Colonic mucosa (tissue), 4 donors: ENCODE measurements at regions not wholly inside any gene's neighbourhood (a gene's known extent, or its start where the extent isn't known, plus 50 kb on each side); places are given as distances from the start of the nearest gene placed in this dataset.

Experiments used
- DNase-seq: peaks from one replicate; pipeline ENCODE4 v3.0.0-alpha.2; 2020
- H3K27ac ChIP-seq: fragments of 200-600 bp; one replicate; pipeline ENCODE4 v1.8.0; 2021
- H3K27me3 ChIP-seq: fragments of 200-600 bp; one replicate; pipeline ENCODE4 v1.8.0; 2021
- H3K36me3 ChIP-seq: fragments of 200-600 bp; one replicate; pipeline ENCODE4 v1.8.0; 2021
- H3K4me1 ChIP-seq: fragments of 200-600 bp; one replicate; pipeline ENCODE4 v1.8.0; 2021; ENCODE audit warnings: mild to moderate bottlenecking
- H3K4me3 ChIP-seq: fragments of 200-600 bp; one replicate; pipeline ENCODE4 v1.8.0; 2021
- H3K9ac ChIP-seq, 2 donors: one replicate each; pipeline ENCODE4 v1.7.0; 2013; ENCODE audit warnings: control low read depth in 2 of 2, low read depth in 2 of 2, low read length in 2 of 2
- H3K9me3 ChIP-seq: fragments of 200-600 bp; one replicate; pipeline ENCODE4 v1.8.0; 2021
- intact Hi-C: fragments of 100-400 bp; cut with DNase I; formaldehyde crosslinking; loops from one replicate; pipeline ENCODE4 v1.14.1; 2022
- TF ChIP-seq, protein P1 (sequence below): fragments of 200-600 bp; IDR thresholded peaks from one replicate; pipeline ENCODE4 v1.8.0; 2022; ENCODE audit warnings: antibody characterized with exemption, mild to moderate bottlenecking
- donor health status: healthy.
- donor health status: DM: no; HTN: no; CAD: no.
- donor health status: DM: no; HTN: no; CAD: no.

DNA sequence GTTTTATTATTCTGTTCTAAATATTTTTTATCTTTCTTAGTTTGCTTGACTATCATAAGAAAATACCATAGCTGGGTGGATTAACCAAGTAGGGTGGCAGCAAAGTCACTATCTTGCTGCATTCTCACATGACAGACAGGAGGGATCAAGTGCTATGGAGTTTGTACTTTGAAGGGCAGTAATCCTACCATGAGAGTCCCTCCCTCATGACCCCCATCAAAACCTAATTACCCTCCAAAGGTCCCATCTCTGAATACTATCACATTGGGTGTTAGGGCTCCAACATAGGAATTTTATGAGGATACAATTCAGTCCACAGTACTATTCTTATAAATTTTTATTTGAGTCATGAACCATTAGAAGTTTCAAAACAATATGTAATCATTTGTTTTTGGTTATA is 388.5 kb upstream of the B3GALT2 start:
- TF ChIP-seq, protein P1, sequence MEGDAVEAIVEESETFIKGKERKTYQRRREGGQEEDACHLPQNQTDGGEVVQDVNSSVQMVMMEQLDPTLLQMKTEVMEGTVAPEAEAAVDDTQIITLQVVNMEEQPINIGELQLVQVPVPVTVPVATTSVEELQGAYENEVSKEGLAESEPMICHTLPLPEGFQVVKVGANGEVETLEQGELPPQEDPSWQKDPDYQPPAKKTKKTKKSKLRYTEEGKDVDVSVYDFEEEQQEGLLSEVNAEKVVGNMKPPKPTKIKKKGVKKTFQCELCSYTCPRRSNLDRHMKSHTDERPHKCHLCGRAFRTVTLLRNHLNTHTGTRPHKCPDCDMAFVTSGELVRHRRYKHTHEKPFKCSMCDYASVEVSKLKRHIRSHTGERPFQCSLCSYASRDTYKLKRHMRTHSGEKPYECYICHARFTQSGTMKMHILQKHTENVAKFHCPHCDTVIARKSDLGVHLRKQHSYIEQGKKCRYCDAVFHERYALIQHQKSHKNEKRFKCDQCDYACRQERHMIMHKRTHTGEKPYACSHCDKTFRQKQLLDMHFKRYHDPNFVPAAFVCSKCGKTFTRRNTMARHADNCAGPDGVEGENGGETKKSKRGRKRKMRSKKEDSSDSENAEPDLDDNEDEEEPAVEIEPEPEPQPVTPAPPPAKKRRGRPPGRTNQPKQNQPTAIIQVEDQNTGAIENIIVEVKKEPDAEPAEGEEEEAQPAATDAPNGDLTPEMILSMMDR = no peak
- no peak overlapping the region for H3K27ac ChIP-seq
- no peak overlapping the region for H3K4me3 ChIP-seq
- no peak for DNase-seq
- H3K27me3 ChIP-seq = no peaks in the 10 kb centered on the region
- H3K9me3 ChIP-seq = no peaks in the 10 kb centered on the region
- no peaks in the 10 kb centered on the region for H3K4me1 ChIP-seq
- no peak overlapping the region for H3K9ac ChIP-seq
- intact Hi-C loops = no loop called here
- no peaks in the 10 kb centered on the region for H3K36me3 ChIP-seq

- H3K27ac ChIP-seq = no peak overlapping the region
- no peak overlapping the region for H3K4me3 ChIP-seq
- H3K9me3 ChIP-seq = no peaks in the 10 kb centered on the region
- TF ChIP-seq, protein P1 = no peak
- no peaks in the 10 kb centered on the region for H3K4me1 ChIP-seq
- no peak for DNase-seq
- intact Hi-C loops = no loop called here
- H3K9ac ChIP-seq = no peak overlapping the region
- no peaks in the 10 kb centered on the region for H3K36me3 ChIP-seq
- H3K27me3 ChIP-seq = no peaks in the 10 kb centered on the region
Measured at GRCh38 chr1:193569983-193570269, 383.5 kb upstream of the B3GALT2 start.

DNA sequence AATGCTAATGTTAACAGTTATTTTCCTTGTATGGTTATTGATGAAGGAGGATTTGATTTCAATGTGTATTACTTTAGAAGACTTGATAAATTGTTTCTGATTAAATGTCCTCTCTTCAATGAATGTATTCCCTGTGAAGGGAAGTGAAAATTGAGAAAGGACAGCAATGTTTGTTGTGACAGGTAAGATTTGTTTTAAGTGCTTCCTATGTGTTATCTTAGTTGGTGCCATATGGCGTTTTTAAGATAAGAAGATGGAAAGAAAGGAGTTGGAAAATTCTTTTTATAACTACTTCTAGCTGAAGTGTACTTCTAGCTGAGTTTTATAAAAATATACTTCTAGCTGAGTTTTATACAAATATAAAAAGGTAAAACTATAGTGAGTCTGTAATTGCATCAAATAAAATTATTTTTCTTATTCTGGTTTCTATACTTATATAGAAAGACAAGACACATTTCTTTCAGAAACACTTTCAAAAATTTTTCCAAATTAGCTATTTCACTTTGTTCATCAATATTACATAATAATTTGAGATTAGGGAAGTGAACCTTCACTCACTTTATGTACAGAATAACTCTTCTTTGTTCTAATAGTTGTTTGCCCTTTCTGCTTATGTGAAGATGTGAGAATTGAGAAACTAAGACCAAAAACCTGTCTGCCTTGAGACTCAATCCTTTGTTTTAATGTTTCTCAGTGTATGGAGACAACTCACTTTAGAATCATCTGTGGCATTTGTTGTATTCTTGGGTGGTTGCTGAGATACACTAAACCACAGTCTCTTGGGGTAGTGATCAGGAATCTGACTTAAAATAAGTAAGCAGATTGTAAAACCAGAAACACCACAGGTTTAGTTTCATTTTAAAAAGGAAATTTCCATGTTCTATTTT is 382.9 kb upstream of the B3GALT2 start:
- Histone ChIP-seq H3K4me1 (no peaks in the 10 kb centered on the region), H3K36me3 (no peaks in the 10 kb centered on the region), H3K9ac (no peak overlapping the region), H3K27ac (no peak overlapping the region), H3K4me3 (no peak overlapping the region), H3K9me3 (no peaks in the 10 kb centered on the region), H3K27me3 (no peaks in the 10 kb centered on the region)
- no peak for DNase-seq
- intact Hi-C loops = no loop called here
- TF ChIP-seq, protein P1 = no peak

DNA sequence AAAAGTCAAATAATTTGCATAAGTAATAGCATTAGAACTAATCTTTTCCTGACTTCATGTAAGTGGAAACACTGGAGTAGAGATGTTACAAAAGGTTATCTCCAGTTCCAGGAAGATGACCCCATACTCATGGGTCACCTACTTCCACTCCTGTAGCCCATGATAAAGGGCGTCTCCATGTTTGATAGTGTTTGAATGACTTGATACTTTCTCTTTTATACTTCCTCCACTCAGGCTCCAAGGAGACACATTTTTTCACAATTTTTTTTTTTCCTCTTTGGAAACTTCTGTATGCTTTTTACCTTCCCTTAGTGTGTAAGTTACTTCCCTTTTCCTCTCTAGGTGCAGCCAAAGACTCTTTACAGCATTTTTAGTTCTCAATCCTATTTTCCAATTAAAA is 382.1 kb upstream of the B3GALT2 start:
- Histone ChIP-seq H3K36me3 (no peaks in the 10 kb centered on the region), H3K27me3 (no peaks in the 10 kb centered on the region), H3K4me3 (no peak overlapping the region), H3K9ac (no peak overlapping the region), H3K27ac (no peak overlapping the region), H3K9me3 (no peaks in the 10 kb centered on the region), H3K4me1 (no peaks in the 10 kb centered on the region)
- no peak for DNase-seq
- TF ChIP-seq, protein P1 = no peak
- intact Hi-C loops = no loop called here

- no peak for DNase-seq
- TF ChIP-seq, protein P1 = no peak
- intact Hi-C loops = no loop called here
Measured at GRCh38 chr1:193567937-193568336, 381.5 kb upstream of the B3GALT2 start.

More at GRCh38 chr1:193567937-193568336, 381.5 kb upstream of the B3GALT2 start:
- Histone ChIP-seq H3K27ac (no peak overlapping the region), H3K36me3 (no peaks in the 10 kb centered on the region), H3K27me3 (no peaks in the 10 kb centered on the region), H3K4me3 (no peak overlapping the region), H3K4me1 (no peaks in the 10 kb centered on the region), H3K9ac (no peak overlapping the region), H3K9me3 (no peaks in the 10 kb centered on the region)
